ENCODE measurements at regions not wholly inside any gene's neighbourhood (a gene's known extent, or its start where the extent isn't known, plus 50 kb on each side); places are given as distances from the start of the nearest gene placed in this dataset.
"Not testable (repeated sequence)": the region's sequence is repeated elsewhere in the genome, so short reads cannot be mapped to it uniquely, and the experiment has no call there.

DNA sequence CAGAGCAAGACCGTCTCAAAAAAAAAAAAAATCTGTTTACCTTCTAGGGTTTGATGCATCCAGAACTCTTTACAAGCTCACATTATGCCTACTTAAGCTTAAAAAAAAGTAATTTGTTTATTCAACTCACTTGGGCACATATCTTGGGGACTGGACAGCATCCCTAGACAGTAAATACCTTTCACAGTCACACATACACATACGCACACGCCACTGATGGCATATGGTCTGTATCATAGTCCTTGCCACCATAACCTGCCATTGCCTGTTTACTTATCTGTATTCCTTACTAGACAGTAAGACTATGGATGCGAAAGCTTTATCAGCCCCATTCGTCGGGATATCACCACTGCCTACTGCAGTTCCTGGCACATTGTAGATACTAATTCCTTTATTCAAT is 446.3 kb upstream of the RGS18 start:
- no peak overlapping the region for H3K9ac ChIP-seq (ENCODE audit: insufficient read length, low read depth)
- no peaks in the 10 kb centered on the region for H3K36me3 ChIP-seq (ENCODE audit: insufficient read depth, insufficient read length, low read length)
- TF ChIP-seq ZNF274 (IDR thresholded peaks at IDR 0.05; ENCODE audit: low read depth, low read length) (no peak), YY1 (IDR thresholded peaks at IDR 0.05; ENCODE audit: insufficient read depth, insufficient read length) (no peak), SUZ12 (IDR thresholded peaks at IDR 0.05; ENCODE audit: extremely low read depth, insufficient read depth, insufficient read length) (no peak)
- H3K4me3 ChIP-seq (ENCODE audit: insufficient read length, low read depth) = no peak overlapping the region
- H3K27me3 ChIP-seq (ENCODE audit: insufficient read depth, insufficient read length) = no peaks in the 10 kb centered on the region
- no peaks in the 10 kb centered on the region for H3K4me1 ChIP-seq (ENCODE audit: insufficient read depth, insufficient read length)
- no peaks in the 10 kb centered on the region for H3K9me3 ChIP-seq (ENCODE audit: insufficient read depth, low read length)
- DNase-seq (ENCODE audit: low read depth, low spot score) = no peak

DNA sequence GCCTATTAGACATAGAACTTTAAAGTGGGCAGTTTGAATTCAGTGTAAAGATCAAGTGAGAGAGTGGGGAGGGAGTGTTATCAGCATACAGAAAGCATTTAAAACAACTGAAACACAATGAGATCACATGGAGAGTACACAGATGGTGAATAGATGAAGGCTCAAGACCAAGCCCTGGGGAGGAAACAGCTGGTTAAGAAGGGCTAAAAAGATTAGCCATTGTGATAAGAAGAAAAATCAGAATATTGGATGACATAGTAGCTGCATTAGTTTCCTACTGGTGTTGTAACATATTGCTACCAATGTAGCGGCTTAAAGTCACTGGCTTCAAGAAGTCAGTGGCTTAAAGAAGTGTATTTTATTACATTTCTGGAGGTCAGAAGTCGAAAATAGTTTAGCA is 443.4 kb upstream of the RGS18 start:
- H3K36me3 ChIP-seq (ENCODE audit: insufficient read depth, insufficient read length, low read length) = no peaks in the 10 kb centered on the region
- no peaks in the 10 kb centered on the region for H3K27me3 ChIP-seq (ENCODE audit: insufficient read depth, insufficient read length)
- no peak overlapping the region for H3K4me3 ChIP-seq (ENCODE audit: insufficient read length, low read depth)
- no peaks in the 10 kb centered on the region for H3K4me1 ChIP-seq (ENCODE audit: insufficient read depth, insufficient read length)
- DNase-seq (ENCODE audit: low read depth, low spot score) = no peak
- H3K9ac ChIP-seq (ENCODE audit: insufficient read length, low read depth) = no peak overlapping the region
- H3K9me3 ChIP-seq (ENCODE audit: insufficient read depth, low read length) = no peaks in the 10 kb centered on the region
- TF ChIP-seq SUZ12 (IDR thresholded peaks at IDR 0.05; ENCODE audit: extremely low read depth, insufficient read depth, insufficient read length) = no peak
- TF ChIP-seq YY1 (IDR thresholded peaks at IDR 0.05; ENCODE audit: insufficient read depth, insufficient read length) = no peak
- TF ChIP-seq ZNF274 (IDR thresholded peaks at IDR 0.05; ENCODE audit: low read depth, low read length) = no peak

DNA sequence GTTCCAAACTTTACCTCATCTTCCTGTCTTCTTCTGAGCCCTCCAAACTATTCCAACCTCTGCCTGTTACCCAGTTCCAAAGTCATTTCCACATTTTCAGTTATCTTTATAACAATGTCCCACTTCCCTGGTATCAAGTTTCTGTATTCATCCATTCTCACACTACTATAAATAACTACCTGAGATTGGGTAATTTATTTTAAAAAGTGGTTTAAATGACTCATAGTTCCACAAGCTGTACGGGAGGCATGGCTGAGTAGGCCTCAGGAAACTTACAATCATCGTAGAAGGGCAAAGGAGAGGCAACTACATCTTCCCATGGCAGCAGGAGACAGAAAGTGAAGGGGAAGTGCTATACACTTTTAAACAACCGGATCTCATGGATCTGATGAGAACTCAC is 428.5 kb upstream of the RGS18 start:
- H3K9me3 ChIP-seq (ENCODE audit: insufficient read depth, low read length) = peaks cover 6% of the 10 kb centered on the region; the same call in 1 of the 2 replicates
- no peaks in the 10 kb centered on the region for H3K4me1 ChIP-seq (ENCODE audit: insufficient read depth, insufficient read length)
- H3K9ac ChIP-seq (ENCODE audit: insufficient read length, low read depth) = no peak overlapping the region
- H3K4me3 ChIP-seq (ENCODE audit: insufficient read length, low read depth) = no peak overlapping the region
- H3K36me3 ChIP-seq (ENCODE audit: insufficient read depth, insufficient read length, low read length) = no peaks in the 10 kb centered on the region
- no peaks in the 10 kb centered on the region for H3K27me3 ChIP-seq (ENCODE audit: insufficient read depth, insufficient read length)
- DNase-seq (ENCODE audit: low read depth, low spot score) = no peak
- TF ChIP-seq YY1 (IDR thresholded peaks at IDR 0.05; ENCODE audit: insufficient read depth, insufficient read length) = no peak
- TF ChIP-seq SUZ12 (IDR thresholded peaks at IDR 0.05; ENCODE audit: extremely low read depth, insufficient read depth, insufficient read length) = no peak
- no peak for TF ChIP-seq ZNF274 (IDR thresholded peaks at IDR 0.05; ENCODE audit: low read depth, low read length)

- H3K4me3 ChIP-seq (ENCODE audit: insufficient read length, low read depth); H3K4me1 ChIP-seq (ENCODE audit: insufficient read depth, insufficient read length); H3K36me3 ChIP-seq (ENCODE audit: insufficient read depth, insufficient read length, low read length); H3K27me3 ChIP-seq (ENCODE audit: insufficient read depth, insufficient read length); H3K9me3 ChIP-seq (ENCODE audit: insufficient read depth, low read length); DNase-seq (ENCODE audit: low read depth, low spot score); H3K9ac ChIP-seq (ENCODE audit: insufficient read length, low read depth): not testable (repeated sequence)
These were observed 426.5 kb upstream of the RGS18 start for GRCh38 chr1:191731608-191732302.

DNA sequence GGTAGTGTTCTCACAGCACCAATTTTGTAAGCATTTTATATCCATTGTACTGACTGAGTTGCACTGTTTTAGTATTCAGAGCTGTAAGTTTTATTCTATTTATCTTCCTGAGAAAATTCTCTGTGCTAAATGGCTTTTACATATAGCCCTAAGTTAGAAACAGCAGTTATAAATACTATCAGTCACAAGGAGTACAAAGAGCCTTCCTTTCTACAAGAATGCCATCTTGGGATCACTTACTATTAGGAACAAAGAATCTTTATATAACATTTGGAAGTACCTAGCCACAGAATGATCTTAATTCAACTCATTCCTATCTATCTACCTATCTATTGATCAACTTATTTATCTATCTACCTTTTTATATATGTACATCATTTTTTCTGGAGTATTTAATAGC is 423.9 kb upstream of the RGS18 start:
- Histone ChIP-seq H3K36me3 (ENCODE audit: insufficient read depth, insufficient read length, low read length) (no peaks in the 10 kb centered on the region), H3K9me3 (ENCODE audit: insufficient read depth, low read length) (no peaks in the 10 kb centered on the region; the same call in 1 of the 2 replicates), H3K27me3 (ENCODE audit: insufficient read depth, insufficient read length) (no peaks in the 10 kb centered on the region), H3K4me1 (ENCODE audit: insufficient read depth, insufficient read length) (no peaks in the 10 kb centered on the region), H3K4me3 (ENCODE audit: insufficient read length, low read depth) (no peak overlapping the region), H3K9ac (ENCODE audit: insufficient read length, low read depth) (no peak overlapping the region)
- TF ChIP-seq ZNF274 (IDR thresholded peaks at IDR 0.05; ENCODE audit: low read depth, low read length) (no peak), SUZ12 (IDR thresholded peaks at IDR 0.05; ENCODE audit: extremely low read depth, insufficient read depth, insufficient read length) (no peak), YY1 (IDR thresholded peaks at IDR 0.05; ENCODE audit: insufficient read depth, insufficient read length) (no peak)
- no peak for DNase-seq (ENCODE audit: low read depth, low spot score)

- H3K9me3 ChIP-seq (ENCODE audit: insufficient read depth, low read length) = no peaks in the 10 kb centered on the region
- no peaks in the 10 kb centered on the region for H3K4me1 ChIP-seq (ENCODE audit: insufficient read depth, insufficient read length)
- no peak for TF ChIP-seq ZNF274 (IDR thresholded peaks at IDR 0.05; ENCODE audit: low read depth, low read length)
- TF ChIP-seq YY1 (IDR thresholded peaks at IDR 0.05; ENCODE audit: insufficient read depth, insufficient read length) = no peak
- no peak for TF ChIP-seq SUZ12 (IDR thresholded peaks at IDR 0.05; ENCODE audit: extremely low read depth, insufficient read depth, insufficient read length)
- no peaks in the 10 kb centered on the region for H3K27me3 ChIP-seq (ENCODE audit: insufficient read depth, insufficient read length)
- no peak overlapping the region for H3K4me3 ChIP-seq (ENCODE audit: insufficient read length, low read depth)
- DNase-seq (ENCODE audit: low read depth, low spot score) = no peak
- H3K9ac ChIP-seq (ENCODE audit: insufficient read length, low read depth) = no peak overlapping the region
- H3K36me3 ChIP-seq (ENCODE audit: insufficient read depth, insufficient read length, low read length) = no peaks in the 10 kb centered on the region
These were observed 418.7 kb upstream of the RGS18 start for GRCh38 chr1:191739544-191739943.

GRCh38 chr1:191752342-191752741 is 405.9 kb upstream of the RGS18 start:
- H3K4me1 ChIP-seq (ENCODE audit: insufficient read depth, insufficient read length) = no peaks in the 10 kb centered on the region
- H3K9me3 ChIP-seq (ENCODE audit: insufficient read depth, low read length) = no peaks in the 10 kb centered on the region
- H3K4me3 ChIP-seq (ENCODE audit: insufficient read length, low read depth) = no peak overlapping the region
- DNase-seq (ENCODE audit: low read depth, low spot score) = no peak
- no peak overlapping the region for H3K9ac ChIP-seq (ENCODE audit: insufficient read length, low read depth)
- TF ChIP-seq YY1 (IDR thresholded peaks at IDR 0.05; ENCODE audit: insufficient read depth, insufficient read length) (no peak), SUZ12 (IDR thresholded peaks at IDR 0.05; ENCODE audit: extremely low read depth, insufficient read depth, insufficient read length) (no peak)
- H3K36me3 ChIP-seq (ENCODE audit: insufficient read depth, insufficient read length, low read length) = no peaks in the 10 kb centered on the region
- no peaks in the 10 kb centered on the region for H3K27me3 ChIP-seq (ENCODE audit: insufficient read depth, insufficient read length)

All from NT2/D1 (cell line).